ENCODE measurements at regions not wholly inside any gene's neighbourhood (a gene's known extent, or its start where the extent isn't known, plus 50 kb on each side); places are given as distances from the start of the nearest gene placed in this dataset.

- no peak for TF ChIP-seq EZH2 (IDR thresholded peaks at IDR 0.05; ENCODE audit: insufficient read depth, low read length)
- TF ChIP-seq, protein P1, sequence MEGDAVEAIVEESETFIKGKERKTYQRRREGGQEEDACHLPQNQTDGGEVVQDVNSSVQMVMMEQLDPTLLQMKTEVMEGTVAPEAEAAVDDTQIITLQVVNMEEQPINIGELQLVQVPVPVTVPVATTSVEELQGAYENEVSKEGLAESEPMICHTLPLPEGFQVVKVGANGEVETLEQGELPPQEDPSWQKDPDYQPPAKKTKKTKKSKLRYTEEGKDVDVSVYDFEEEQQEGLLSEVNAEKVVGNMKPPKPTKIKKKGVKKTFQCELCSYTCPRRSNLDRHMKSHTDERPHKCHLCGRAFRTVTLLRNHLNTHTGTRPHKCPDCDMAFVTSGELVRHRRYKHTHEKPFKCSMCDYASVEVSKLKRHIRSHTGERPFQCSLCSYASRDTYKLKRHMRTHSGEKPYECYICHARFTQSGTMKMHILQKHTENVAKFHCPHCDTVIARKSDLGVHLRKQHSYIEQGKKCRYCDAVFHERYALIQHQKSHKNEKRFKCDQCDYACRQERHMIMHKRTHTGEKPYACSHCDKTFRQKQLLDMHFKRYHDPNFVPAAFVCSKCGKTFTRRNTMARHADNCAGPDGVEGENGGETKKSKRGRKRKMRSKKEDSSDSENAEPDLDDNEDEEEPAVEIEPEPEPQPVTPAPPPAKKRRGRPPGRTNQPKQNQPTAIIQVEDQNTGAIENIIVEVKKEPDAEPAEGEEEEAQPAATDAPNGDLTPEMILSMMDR (IDR thresholded peaks at IDR 0.05; ENCODE audit: insufficient read depth, low read depth, low read length) = no peak
Observed at GRCh38 chr7:50921114-50921813, 138.6 kb upstream of the GRB10 start.
